Right lobe of liver (tissue), 6 donors: ENCODE measurements at regions not wholly inside any gene's neighbourhood (a gene's known extent, or its start where the extent isn't known, plus 50 kb on each side); places are given as distances from the start of the nearest gene placed in this dataset.

Experiments used
- ATAC-seq, 4 donors: fragments of 200-7000 bp; cut with Tn5 transposase; one replicate each; pipeline ENCODE4 v1.9.1; 2020; ENCODE audit warnings: mild to moderate bottlenecking in 4 of 4, moderate library complexity in 4 of 4
- DNase-seq, 3 donors: peaks; one replicate each; pipeline ENCODE4 v3.0.0-alpha.2; 2020
- H3K27ac ChIP-seq, 3 donors: fragments of 200-600 bp; one replicate each; pipeline ENCODE4 v1.8.0; 2022
- H3K27me3 ChIP-seq, 2 donors: fragments of 200-600 bp; one replicate each; pipeline ENCODE4 v1.8.0; 2022
- H3K36me3 ChIP-seq, 4 donors: fragments of 200-600 bp; sonication (generic) in 1 of 4; one replicate each; pipeline versions ENCODE4 v1.5.1 to v1.8.0; 2017 to 2022; ENCODE audit warnings: control low read depth in 1 of 4
- H3K4me1 ChIP-seq, 4 donors: fragments of 200-600 bp; sonication (generic) in 1 of 4; one replicate each; pipeline versions ENCODE4 v1.5.1 to v1.8.0; 2017 to 2022; ENCODE audit warnings: control low read depth in 1 of 4
- H3K4me3 ChIP-seq, 3 donors: fragments of 200-600 bp; one replicate each; pipeline ENCODE4 v1.8.0; 2022
- H3K9me3 ChIP-seq, 4 donors: fragments of 200-600 bp; sonication (generic) in 1 of 4; one replicate each; pipeline versions ENCODE4 v1.5.1 to v1.8.0; 2017 to 2022; ENCODE audit warnings: control low read depth in 1 of 4
- POLR2A ChIP-seq: fragments of 450-650 bp; IDR thresholded peaks from one replicate; pipeline ENCODE4 v1.6.1; 2017; ENCODE audit warnings: antibody characterized with exemption, mild to moderate bottlenecking
- WGBS: methylation state at CpG from one replicate; pipeline ENCODE4 v1.1.6; 2018; ENCODE audit warnings: low coverage, low lambda C conversion rate; ENCODE audit not compliant: insufficient coverage; ENCODE audit errors: missing lambda C conversion rate; 5-methylcytosine and 5-hydroxymethylcytosine counted together
- intact Hi-C, 2 donors: fragments of 100-400 bp; cut with DNase I; formaldehyde crosslinking; loops; one replicate each; pipeline versions ENCODE4 v1.11.2 to v1.14.1; 2022
- TF ChIP-seq, protein P1 (sequence below), 4 donors: fragments of 200-600 bp in 3 of 4; fragments of 450-650 bp in 1 of 4; IDR thresholded peaks; one replicate each; pipeline versions ENCODE4 v1.5.1 to v1.8.0; 2016 to 2022; ENCODE audit warnings: antibody characterized with exemption in 4 of 4, mild to moderate bottlenecking in 2 of 4
- donor health status: DM: no; HTN: yes; CAD: no.
- donor health status: DM: no; HTN: no; CAD: no.
- donor health status: DM: no; HTN: no; CAD: no.
- donor health status: DM: no; HTN: yes; CAD: no.
- donor health status: DM: no; HTN: yes; CAD: no.

DNA sequence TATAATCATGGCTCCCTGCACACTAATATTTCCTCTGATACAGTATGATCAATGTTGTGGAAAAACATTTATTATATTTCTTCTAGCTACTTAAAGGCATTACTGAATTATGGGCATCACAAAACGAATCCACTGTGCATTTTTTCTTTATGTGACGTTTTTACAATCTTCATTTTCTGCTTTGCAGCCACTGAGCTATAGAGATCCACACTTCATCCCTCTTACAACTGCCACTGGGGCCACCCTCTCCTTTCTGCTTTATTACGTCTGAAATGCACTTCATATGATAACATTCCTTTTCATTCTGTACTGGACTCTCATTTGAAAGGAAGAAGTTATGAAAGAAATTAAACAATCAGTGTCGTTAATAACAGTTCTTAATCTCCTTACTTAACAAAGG, 394.5 kb upstream of the HNRNPA3 start:
- TF ChIP-seq POLR2A, result no peak
- TF ChIP-seq, protein P1, sequence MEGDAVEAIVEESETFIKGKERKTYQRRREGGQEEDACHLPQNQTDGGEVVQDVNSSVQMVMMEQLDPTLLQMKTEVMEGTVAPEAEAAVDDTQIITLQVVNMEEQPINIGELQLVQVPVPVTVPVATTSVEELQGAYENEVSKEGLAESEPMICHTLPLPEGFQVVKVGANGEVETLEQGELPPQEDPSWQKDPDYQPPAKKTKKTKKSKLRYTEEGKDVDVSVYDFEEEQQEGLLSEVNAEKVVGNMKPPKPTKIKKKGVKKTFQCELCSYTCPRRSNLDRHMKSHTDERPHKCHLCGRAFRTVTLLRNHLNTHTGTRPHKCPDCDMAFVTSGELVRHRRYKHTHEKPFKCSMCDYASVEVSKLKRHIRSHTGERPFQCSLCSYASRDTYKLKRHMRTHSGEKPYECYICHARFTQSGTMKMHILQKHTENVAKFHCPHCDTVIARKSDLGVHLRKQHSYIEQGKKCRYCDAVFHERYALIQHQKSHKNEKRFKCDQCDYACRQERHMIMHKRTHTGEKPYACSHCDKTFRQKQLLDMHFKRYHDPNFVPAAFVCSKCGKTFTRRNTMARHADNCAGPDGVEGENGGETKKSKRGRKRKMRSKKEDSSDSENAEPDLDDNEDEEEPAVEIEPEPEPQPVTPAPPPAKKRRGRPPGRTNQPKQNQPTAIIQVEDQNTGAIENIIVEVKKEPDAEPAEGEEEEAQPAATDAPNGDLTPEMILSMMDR (IDR thresholded peaks at IDR 0.05), result no peak
- intact Hi-C loops, result loop anchor here (10.0 kb wide), 2 partner anchors 143 to 693 kb away; partner anchors contain the start of genes HOXD8 (in 1 of the 2) and HOXD9 (in 1 of the 2)
- no peak for ATAC-seq

GRCh38 chr2:176818617-176819016, 394.0 kb upstream of the HNRNPA3 start:
- intact Hi-C loops, result loop anchor here (10.0 kb wide), 2 partner anchors 144 to 694 kb away; partner anchors contain the start of genes HOXD8 (in 1 of the 2) and HOXD9 (in 1 of the 2)
- ATAC-seq (no peak), DNase-seq (no peak)
- H3K9me3 ChIP-seq, result no peaks in the 10 kb centered on the region
- WGBS, result 36% methylated on average over 7 of the region's 7 CpGs
- H3K4me3 ChIP-seq, result no peak overlapping the region
- H3K27ac ChIP-seq, result no peak overlapping the region
- TF ChIP-seq, protein P1 (IDR thresholded peaks at IDR 0.05), result no peak
- no peak for TF ChIP-seq POLR2A
- H3K4me1 ChIP-seq, result no peaks in the 10 kb centered on the region
- no peaks in the 10 kb centered on the region for H3K36me3 ChIP-seq
- no peaks in the 10 kb centered on the region for H3K27me3 ChIP-seq

More for the DNA sequence above, 394.5 kb upstream of the HNRNPA3 start:
- H3K4me1 ChIP-seq, result no peaks in the 10 kb centered on the region
- H3K27me3 ChIP-seq, result no peaks in the 10 kb centered on the region
- no peaks in the 10 kb centered on the region for H3K9me3 ChIP-seq
- H3K36me3 ChIP-seq, result no peaks in the 10 kb centered on the region
- no peak for DNase-seq
- 61% methylated on average over 4 of the region's 4 CpGs for WGBS
- no peak overlapping the region for H3K4me3 ChIP-seq
- no peak overlapping the region for H3K27ac ChIP-seq

DNA sequence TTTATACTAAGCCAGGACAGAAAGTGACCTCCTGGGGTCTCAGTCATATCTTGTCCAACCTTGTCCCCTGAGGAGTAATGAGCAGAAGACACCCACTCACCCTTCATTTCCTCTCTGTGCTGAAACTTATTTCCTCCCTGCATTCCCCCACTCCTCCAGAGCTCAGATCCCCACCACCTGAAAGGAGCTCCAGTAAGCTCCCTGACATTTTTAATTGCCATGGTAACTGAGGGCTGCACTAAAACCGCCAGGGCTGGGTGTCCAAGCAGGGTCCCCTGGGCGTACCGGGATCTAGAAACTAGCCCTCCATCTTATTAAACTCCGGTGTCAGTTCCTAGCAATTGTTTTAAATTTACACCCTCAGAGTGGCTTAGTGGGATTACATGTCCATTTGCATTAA, 393.3 kb upstream of the HNRNPA3 start:
- H3K4me3 ChIP-seq, result no peak overlapping the region
- H3K9me3 ChIP-seq, result no peaks in the 10 kb centered on the region
- no peaks in the 10 kb centered on the region for H3K4me1 ChIP-seq
- TF ChIP-seq POLR2A, result no peak
- TF ChIP-seq, protein P1 (IDR thresholded peaks at IDR 0.05), result no peak
- intact Hi-C loops, result loop anchor here (10.0 kb wide), 2 partner anchors 145 to 695 kb away; partner anchors contain the start of genes HOXD8 (in 1 of the 2) and HOXD9 (in 1 of the 2)
- no peaks in the 10 kb centered on the region for H3K27me3 ChIP-seq
- no peak overlapping the region for H3K27ac ChIP-seq
- ATAC-seq (no peak), DNase-seq (no peak)
- WGBS, result 84% methylated on average over 3 of the region's 4 CpGs
- no peaks in the 10 kb centered on the region for H3K36me3 ChIP-seq

DNA sequence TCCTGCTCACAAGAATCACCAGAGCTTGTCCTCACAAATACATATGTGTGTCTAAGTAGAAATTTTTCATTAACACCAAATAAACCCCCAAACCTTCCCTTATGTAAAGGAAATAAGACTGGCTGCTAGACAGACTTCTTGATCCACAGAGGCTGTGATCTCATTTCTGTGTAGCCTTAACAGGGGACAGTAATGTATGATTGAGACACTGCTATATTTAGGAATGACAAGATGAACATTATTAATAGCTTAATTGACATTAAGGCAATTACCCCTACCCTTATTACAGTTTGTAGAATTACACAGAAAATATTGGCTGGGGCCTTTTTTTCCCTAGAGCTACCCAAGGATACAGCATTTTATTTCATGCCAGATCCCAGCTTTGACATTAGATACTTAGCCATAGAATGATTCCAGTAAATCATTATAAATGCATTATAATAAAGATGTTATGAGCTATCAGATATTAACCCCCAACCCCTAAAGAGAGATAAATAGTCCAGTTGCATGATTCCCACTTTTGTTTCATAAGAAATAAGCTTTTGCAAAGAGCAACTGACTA, 392.1 kb upstream of the HNRNPA3 start:
- Histone ChIP-seq H3K36me3 (no peaks in the 10 kb centered on the region), H3K27ac (no peak overlapping the region), H3K4me1 (no peaks in the 10 kb centered on the region), H3K9me3 (no peaks in the 10 kb centered on the region), H3K4me3 (no peak overlapping the region), H3K27me3 (no peaks in the 10 kb centered on the region)
- intact Hi-C loops, result no loop called here
- TF ChIP-seq POLR2A, result no peak
- TF ChIP-seq, protein P1 (IDR thresholded peaks at IDR 0.05), result no peak
- no peak for ATAC-seq
- no peak for DNase-seq
